Activated CD8-positive, alpha-beta memory T cell treated with anti-CD3 and anti-CD28 coated beads for 24 hours (primary cell): ENCODE measurements at regions not wholly inside any gene's neighbourhood (a gene's known extent, or its start where the extent isn't known, plus 50 kb on each side); places are given as distances from the start of the nearest gene placed in this dataset.

Experiments
- DNase-seq: peaks from one replicate; pipeline ENCODE4 v3.0.0-alpha.2; 2020

GRCh38 chr3:30372837-30373236, 233.6 kb upstream of the TGFBR2 start:
- DNase-seq, result no peak

GRCh38 chr3:30384546-30385072, 221.8 kb upstream of the TGFBR2 start:
- DNase-seq, result no peak

- DNase-seq, result no peak
Observed at GRCh38 chr3:30393079-30393478, 213.3 kb upstream of the TGFBR2 start.

GRCh38 chr3:30397030-30397429, 209.4 kb upstream of the TGFBR2 start:
- DNase-seq, result no peak

- DNase-seq, result no peak
Observed at GRCh38 chr3:30399394-30400181, 206.8 kb upstream of the TGFBR2 start.

- DNase-seq, result no peak
Observed at GRCh38 chr3:30400926-30401325, 205.5 kb upstream of the TGFBR2 start.

GRCh38 chr3:30401971-30402370, 204.4 kb upstream of the TGFBR2 start:
- no peak for DNase-seq

GRCh38 chr3:30407651-30408050, 198.8 kb upstream of the TGFBR2 start:
- no peak for DNase-seq

GRCh38 chr3:30408105-30408557, 198.3 kb upstream of the TGFBR2 start:
- DNase-seq, result no peak

- no peak for DNase-seq
Observed at GRCh38 chr3:30418443-30418842, 188.0 kb upstream of the TGFBR2 start.

- no peak for DNase-seq
Observed at GRCh38 chr3:30421266-30421665, 185.1 kb upstream of the TGFBR2 start.

GRCh38 chr3:30426293-30426993, 180.0 kb upstream of the TGFBR2 start:
- no peak for DNase-seq

GRCh38 chr3:30428251-30428650, 178.2 kb upstream of the TGFBR2 start:
- DNase-seq, result no peak

GRCh38 chr3:30435861-30436331, 170.5 kb upstream of the TGFBR2 start:
- DNase-seq, result no peak

- DNase-seq, result no peak
Observed at GRCh38 chr3:30437171-30437601, 169.2 kb upstream of the TGFBR2 start.

- no peak for DNase-seq
Observed at GRCh38 chr3:30438126-30438525, 168.3 kb upstream of the TGFBR2 start.

GRCh38 chr3:30439451-30440053, 166.8 kb upstream of the TGFBR2 start:
- DNase-seq, result no peak

GRCh38 chr3:30440147-30440604, 166.2 kb upstream of the TGFBR2 start:
- DNase-seq, result no peak

- DNase-seq, result no peak
Observed at GRCh38 chr3:30440880-30441279, 165.5 kb upstream of the TGFBR2 start.

GRCh38 chr3:30443756-30444673, 162.4 kb upstream of the TGFBR2 start:
- no peak for DNase-seq

GRCh38 chr3:30448450-30449289, 157.7 kb upstream of the TGFBR2 start:
- no peak for DNase-seq
